Body of pancreas (tissue), 4 donors: ENCODE measurements at regions not wholly inside any gene's neighbourhood (a gene's known extent, or its start where the extent isn't known, plus 50 kb on each side); places are given as distances from the start of the nearest gene placed in this dataset.

ENCODE experiments used
- POLR2A ChIP-seq, 3 donors: fragments of 450-650 bp; IDR thresholded peaks; one replicate each; pipeline ENCODE4 v1.6.1; 2016; ENCODE audit warnings: antibody characterized with exemption in 3 of 3, mild to moderate bottlenecking in 2 of 3
- TF ChIP-seq, protein P1 (sequence below), 7 experiments: fragments of 450-650 bp in 4 of 7; fragments of 200-600 bp in 3 of 7; sonication (generic) in 3 of 7; IDR thresholded peaks; one replicate each; pipeline ENCODE4 v1.5.1; 2016 to 2019; ENCODE audit warnings: antibody characterized with exemption in 7 of 7

DNA sequence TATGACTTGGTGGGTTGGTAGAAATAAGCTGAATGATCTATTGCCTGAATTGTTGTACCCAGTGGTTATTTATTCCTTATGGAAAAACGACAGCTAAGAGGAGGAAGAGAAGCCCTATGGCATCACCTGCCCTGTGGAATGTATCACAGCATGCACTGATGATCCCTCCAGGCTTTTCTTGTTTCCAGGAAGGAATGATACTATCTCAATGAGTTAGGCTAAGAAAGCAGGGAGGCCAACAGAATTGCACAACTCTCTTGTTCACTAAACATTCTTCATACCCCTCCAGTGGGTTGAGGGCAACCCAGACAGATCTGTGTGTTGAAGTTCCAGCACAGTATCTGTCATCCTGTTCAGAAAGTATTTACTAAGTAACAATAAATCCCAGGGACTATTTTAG, 1001.7 kb upstream of the GYPC start:
- TF ChIP-seq, protein P1, sequence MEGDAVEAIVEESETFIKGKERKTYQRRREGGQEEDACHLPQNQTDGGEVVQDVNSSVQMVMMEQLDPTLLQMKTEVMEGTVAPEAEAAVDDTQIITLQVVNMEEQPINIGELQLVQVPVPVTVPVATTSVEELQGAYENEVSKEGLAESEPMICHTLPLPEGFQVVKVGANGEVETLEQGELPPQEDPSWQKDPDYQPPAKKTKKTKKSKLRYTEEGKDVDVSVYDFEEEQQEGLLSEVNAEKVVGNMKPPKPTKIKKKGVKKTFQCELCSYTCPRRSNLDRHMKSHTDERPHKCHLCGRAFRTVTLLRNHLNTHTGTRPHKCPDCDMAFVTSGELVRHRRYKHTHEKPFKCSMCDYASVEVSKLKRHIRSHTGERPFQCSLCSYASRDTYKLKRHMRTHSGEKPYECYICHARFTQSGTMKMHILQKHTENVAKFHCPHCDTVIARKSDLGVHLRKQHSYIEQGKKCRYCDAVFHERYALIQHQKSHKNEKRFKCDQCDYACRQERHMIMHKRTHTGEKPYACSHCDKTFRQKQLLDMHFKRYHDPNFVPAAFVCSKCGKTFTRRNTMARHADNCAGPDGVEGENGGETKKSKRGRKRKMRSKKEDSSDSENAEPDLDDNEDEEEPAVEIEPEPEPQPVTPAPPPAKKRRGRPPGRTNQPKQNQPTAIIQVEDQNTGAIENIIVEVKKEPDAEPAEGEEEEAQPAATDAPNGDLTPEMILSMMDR (IDR thresholded peaks at IDR 0.05): no peak
- TF ChIP-seq POLR2A (IDR thresholded peaks at IDR 0.05): no peak
